Neural cell (in vitro differentiated cells): ENCODE measurements at regions not wholly inside any gene's neighbourhood (a gene's known extent, or its start where the extent isn't known, plus 50 kb on each side); places are given as distances from the start of the nearest gene placed in this dataset.

Source experiments
- H2AFZ ChIP-seq: fragments of 200-600, 300-800 bp; sonication (generic), shearing (Covaris generic); 2 replicates; pipeline ENCODE4 v1.6.0; 2014; ENCODE audit warnings: low read depth, mild to moderate bottlenecking, antibody characterized with exemption, low read length, moderate library complexity
- H3F3A ChIP-seq: fragments of 200-600 bp; shearing (Covaris generic); 2 replicates; pipeline ENCODE4 v1.6.1; 2016; ENCODE audit warnings: mild to moderate bottlenecking, moderate library complexity, mixed read lengths, antibody characterized with exemption, low read length; ENCODE audit not compliant: insufficient read depth, poor library complexity, severe bottlenecking
- H3K27ac ChIP-seq: fragments of 200-600, 300-800 bp; sonication (generic), shearing (Covaris generic); 2 replicates; pipeline ENCODE4 v1.5.1; 2014; ENCODE audit warnings: mild to moderate bottlenecking, low read length, moderate library complexity
- H3K27me3 ChIP-seq: fragments of 300-800, 200-600 bp; sonication (generic), shearing (Covaris generic); 2 replicates; pipeline ENCODE4 v1.6.0; 2014; ENCODE audit warnings: mild to moderate bottlenecking, low read depth, low read length, moderate library complexity; ENCODE audit not compliant: insufficient read depth
- H3K36me3 ChIP-seq: fragments of 300-800, 200-600 bp; sonication (generic), shearing (Covaris generic); 2 replicates; pipeline ENCODE4 v1.5.1; 2014; ENCODE audit warnings: mild to moderate bottlenecking, antibody characterized with exemption, low read length, moderate library complexity; ENCODE audit not compliant: insufficient read depth
- H3K4me2 ChIP-seq: fragments of 300-800, 200-600 bp; sonication (generic), shearing (Covaris generic); 2 replicates; pipeline ENCODE4 v1.6.0; 2014; ENCODE audit warnings: mild to moderate bottlenecking, low read length
- H3K4me3 ChIP-seq: fragments of 300-800, 200-600 bp; sonication (generic), shearing (Covaris generic); 2 replicates; pipeline ENCODE4 v1.5.1; 2014; ENCODE audit warnings: mild to moderate bottlenecking, low read length, moderate library complexity
- H3K79me2 ChIP-seq: fragments of 200-600 bp; shearing (Covaris generic); replicated peaks from 2 replicates; pipeline ENCODE4 v1.6.0; 2014; ENCODE audit warnings: mild to moderate bottlenecking, low read length, moderate library complexity; ENCODE audit not compliant: insufficient read depth
- H3K9ac ChIP-seq: fragments of 300-800, 200-600 bp; sonication (generic), shearing (Covaris generic); 2 replicates; pipeline ENCODE4 v1.6.1; 2016; ENCODE audit warnings: mild to moderate bottlenecking, low read length, mixed read lengths
- H3K9me2 ChIP-seq: fragments of 200-600 bp; shearing (Covaris generic); 2 replicates; pipeline ENCODE4 v1.6.1; 2016; ENCODE audit warnings: mild to moderate bottlenecking, low read length, mixed read lengths; ENCODE audit not compliant: insufficient read depth
- H3K9me3 ChIP-seq: fragments of 200-600, 300-800 bp; sonication (generic), shearing (Covaris generic); 2 replicates; pipeline ENCODE4 v1.6.1; 2016; ENCODE audit warnings: mild to moderate bottlenecking, mixed run types, low read length, moderate library complexity, mixed read lengths
- H4K20me1 ChIP-seq: fragments of 200-600 bp; shearing (Covaris generic); 2 replicates; pipeline ENCODE4 v1.6.1; 2016; ENCODE audit warnings: mild to moderate bottlenecking, mixed run types; ENCODE audit not compliant: insufficient read depth
- EP300 ChIP-seq: fragments of 450-650 bp; conservative IDR thresholded peaks from 2 replicates; pipeline ENCODE4 v1.6.1; 2014; ENCODE audit warnings: antibody characterized with exemption, mild to moderate bottlenecking, moderate library complexity; ENCODE audit not compliant: poor library complexity, severe bottlenecking
- EZH2 ChIP-seq: fragments of 200-600, 300-800 bp; shearing (Covaris generic), sonication (generic); IDR thresholded peaks from 2 replicates; pipeline ENCODE4 v1.6.1; 2014; ENCODE audit warnings: antibody characterized with exemption, low read length, borderline replicate concordance, mild to moderate bottlenecking; ENCODE audit not compliant: insufficient read depth, poor library complexity, severe bottlenecking
- MXI1 ChIP-seq: fragments of 450-650 bp; conservative IDR thresholded peaks from 2 replicates; pipeline ENCODE4 v1.6.1; 2014; ENCODE audit warnings: antibody characterized with exemption, mild to moderate bottlenecking; ENCODE audit not compliant: poor library complexity, severe bottlenecking
- POLR2AphosphoS5 ChIP-seq: IDR thresholded peaks from 2 replicates; pipeline ENCODE4 v1.6.1; 2012
- RAD21 ChIP-seq: fragments of 450-650 bp; conservative IDR thresholded peaks from 2 replicates; pipeline ENCODE4 v1.6.1; 2014; ENCODE audit warnings: antibody characterized with exemption, mild to moderate bottlenecking, moderate library complexity
- REST ChIP-seq: IDR thresholded peaks from 2 replicates; pipeline ENCODE4 v1.6.1; 2012; ENCODE audit warnings: borderline replicate concordance
- SMC3 ChIP-seq: fragments of 450-650 bp; conservative IDR thresholded peaks from 2 replicates; pipeline ENCODE4 v1.6.1; 2014; ENCODE audit warnings: antibody characterized with exemption, mild to moderate bottlenecking, moderate library complexity; ENCODE audit not compliant: poor library complexity
- TAF1 ChIP-seq: IDR thresholded peaks from 2 replicates; pipeline ENCODE4 v1.6.1; 2012; ENCODE audit warnings: low read depth
- TF ChIP-seq, protein P1 (sequence below): fragments of 450-650 bp; IDR thresholded peaks from 2 replicates; pipeline ENCODE4 v1.5.1; 2014; ENCODE audit warnings: antibody characterized with exemption, mild to moderate bottlenecking, moderate library complexity; ENCODE audit not compliant: poor library complexity, severe bottlenecking

DNA sequence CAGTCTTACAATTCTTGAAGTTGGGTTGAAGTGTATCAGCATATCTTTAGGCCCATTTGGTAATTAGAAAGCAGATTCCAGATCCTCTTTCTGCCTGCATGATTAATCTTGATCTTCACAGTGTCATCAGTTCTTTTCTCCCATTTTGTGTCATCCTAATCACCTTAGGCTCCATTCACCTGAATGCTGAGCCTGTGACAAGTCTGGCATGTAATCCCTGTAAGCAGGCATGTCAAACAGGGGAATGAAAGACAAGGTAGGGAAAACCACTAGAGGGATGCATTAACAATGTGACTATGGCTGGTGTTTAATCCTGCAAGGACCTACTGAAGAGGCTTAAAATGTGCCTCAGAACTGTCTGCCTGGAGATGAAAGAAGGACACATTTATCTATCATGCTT lies 848.8 kb downstream of the TFAP2A start:
- H3K9me3 ChIP-seq = no peaks in the 10 kb centered on the region
- no peak overlapping the region for H2AFZ ChIP-seq
- peak overlapping the region; percentile 72 for H3K4me2 ChIP-seq
- no peaks in the 10 kb centered on the region for H3F3A ChIP-seq
- H3K79me2 ChIP-seq = no peaks in the 10 kb centered on the region
- no peak overlapping the region for H3K9ac ChIP-seq
- peak; percentile 65 for TF ChIP-seq POLR2AphosphoS5
- TF ChIP-seq SMC3 = peak; percentile 39
- peak; percentile 99 for TF ChIP-seq REST
- TF ChIP-seq, protein P1, sequence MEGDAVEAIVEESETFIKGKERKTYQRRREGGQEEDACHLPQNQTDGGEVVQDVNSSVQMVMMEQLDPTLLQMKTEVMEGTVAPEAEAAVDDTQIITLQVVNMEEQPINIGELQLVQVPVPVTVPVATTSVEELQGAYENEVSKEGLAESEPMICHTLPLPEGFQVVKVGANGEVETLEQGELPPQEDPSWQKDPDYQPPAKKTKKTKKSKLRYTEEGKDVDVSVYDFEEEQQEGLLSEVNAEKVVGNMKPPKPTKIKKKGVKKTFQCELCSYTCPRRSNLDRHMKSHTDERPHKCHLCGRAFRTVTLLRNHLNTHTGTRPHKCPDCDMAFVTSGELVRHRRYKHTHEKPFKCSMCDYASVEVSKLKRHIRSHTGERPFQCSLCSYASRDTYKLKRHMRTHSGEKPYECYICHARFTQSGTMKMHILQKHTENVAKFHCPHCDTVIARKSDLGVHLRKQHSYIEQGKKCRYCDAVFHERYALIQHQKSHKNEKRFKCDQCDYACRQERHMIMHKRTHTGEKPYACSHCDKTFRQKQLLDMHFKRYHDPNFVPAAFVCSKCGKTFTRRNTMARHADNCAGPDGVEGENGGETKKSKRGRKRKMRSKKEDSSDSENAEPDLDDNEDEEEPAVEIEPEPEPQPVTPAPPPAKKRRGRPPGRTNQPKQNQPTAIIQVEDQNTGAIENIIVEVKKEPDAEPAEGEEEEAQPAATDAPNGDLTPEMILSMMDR = peak; percentile 31
- no peak for TF ChIP-seq MXI1
- no peak for TF ChIP-seq EZH2
- no peak for TF ChIP-seq TAF1
- peak; percentile 89 for TF ChIP-seq EP300
- TF ChIP-seq RAD21 = no peak
- H3K4me3 ChIP-seq = no peak overlapping the region
- H3K27me3 ChIP-seq = no peaks in the 10 kb centered on the region
- no peaks in the 10 kb centered on the region for H4K20me1 ChIP-seq
- H3K36me3 ChIP-seq = no peaks in the 10 kb centered on the region
- peak overlapping the region; percentile 56 for H3K27ac ChIP-seq
- no peaks in the 10 kb centered on the region for H3K9me2 ChIP-seq

- H3K4me3 ChIP-seq = no peak overlapping the region
- no peak overlapping the region for H3K27ac ChIP-seq
- H3K9me3 ChIP-seq = no peaks in the 10 kb centered on the region
- no peaks in the 10 kb centered on the region for H4K20me1 ChIP-seq
- H3K4me2 ChIP-seq = no peak overlapping the region
- no peaks in the 10 kb centered on the region for H3K27me3 ChIP-seq
- H3F3A ChIP-seq = no peaks in the 10 kb centered on the region
- TF ChIP-seq, protein P1 = no peak
- TF ChIP-seq MXI1 (no peak), TAF1 (no peak), RAD21 (no peak), POLR2AphosphoS5 (no peak), EZH2 (no peak), EP300 (no peak), REST (no peak), SMC3 (no peak)
- no peak overlapping the region for H2AFZ ChIP-seq
- H3K36me3 ChIP-seq = no peaks in the 10 kb centered on the region
- no peak overlapping the region for H3K9ac ChIP-seq
- H3K9me2 ChIP-seq = no peaks in the 10 kb centered on the region
- H3K79me2 ChIP-seq = no peaks in the 10 kb centered on the region
Measured at GRCh38 chr6:9564021-9564420, 850.9 kb downstream of the TFAP2A start.
